NCI-H2227 treated with DMSO at 0.1 percent for 48 hours (cell line): ENCODE measurements at regions not wholly inside any gene's neighbourhood (a gene's known extent, or its start where the extent isn't known, plus 50 kb on each side); places are given as distances from the start of the nearest gene placed in this dataset.

Source experiments
- DNase-seq: peaks from one replicate; lab custom pipeline; 2025; lab: John Stamatoyannopoulos, UW

DNA sequence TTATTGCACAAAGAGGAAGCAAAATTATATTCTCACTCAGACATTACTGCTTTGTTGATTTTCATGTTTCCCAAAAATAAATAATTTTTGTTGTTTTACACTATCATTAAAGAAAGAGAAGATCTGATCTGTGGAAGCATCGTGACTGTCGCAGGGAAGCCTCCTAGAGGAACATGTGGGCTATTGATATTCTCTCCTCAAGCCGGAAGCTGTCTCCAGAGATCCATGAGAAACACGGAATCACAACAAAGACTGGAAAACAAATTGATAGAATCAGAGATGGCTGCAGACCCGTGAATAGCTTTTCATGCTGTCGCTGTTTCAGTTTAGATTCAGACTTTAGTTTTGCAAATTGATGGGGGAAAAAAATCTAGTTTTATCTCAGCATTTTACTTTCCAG is 235.2 kb upstream of the TMPO start:
- DNase-seq = no peak

DNA sequence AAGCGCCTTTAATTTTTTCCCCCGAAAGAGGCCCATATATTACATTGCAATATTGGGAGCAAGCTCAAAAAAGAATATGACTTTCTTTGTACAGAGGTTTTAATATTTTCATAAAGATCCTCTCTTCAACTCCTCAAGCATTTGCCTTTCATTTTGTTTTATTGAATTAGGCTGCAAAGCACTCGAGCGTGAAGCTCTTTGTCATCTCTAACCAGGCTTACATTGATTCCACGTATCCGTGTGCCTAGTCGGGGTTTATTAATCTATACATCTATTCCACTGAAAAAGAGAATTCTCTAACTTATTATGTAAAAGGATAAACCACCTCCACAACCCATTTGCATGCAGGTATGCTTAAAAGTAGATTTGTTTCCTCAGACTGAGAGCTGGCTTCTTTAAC is 234.8 kb upstream of the TMPO start:
- no peak for DNase-seq

DNA sequence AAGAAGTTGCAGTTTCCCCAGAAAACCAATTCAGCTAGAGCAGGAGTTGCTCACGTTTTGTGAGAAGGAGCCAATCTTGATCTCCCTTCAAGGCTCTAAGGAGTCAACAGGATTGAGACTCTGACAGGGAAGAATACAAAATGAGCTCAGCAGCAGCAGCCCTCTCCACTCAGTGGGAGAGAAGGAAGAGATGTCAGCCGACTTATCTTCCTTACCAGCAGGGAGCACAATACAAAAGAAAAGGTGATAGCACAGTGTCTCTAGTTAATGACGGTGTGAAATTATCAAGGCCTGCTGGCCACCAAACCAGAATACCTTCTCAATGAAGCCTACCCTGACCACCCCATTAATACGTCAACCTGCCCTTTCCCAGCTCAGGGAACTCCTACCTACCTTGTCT is 223.6 kb upstream of the TMPO start:
- no peak for DNase-seq

DNA sequence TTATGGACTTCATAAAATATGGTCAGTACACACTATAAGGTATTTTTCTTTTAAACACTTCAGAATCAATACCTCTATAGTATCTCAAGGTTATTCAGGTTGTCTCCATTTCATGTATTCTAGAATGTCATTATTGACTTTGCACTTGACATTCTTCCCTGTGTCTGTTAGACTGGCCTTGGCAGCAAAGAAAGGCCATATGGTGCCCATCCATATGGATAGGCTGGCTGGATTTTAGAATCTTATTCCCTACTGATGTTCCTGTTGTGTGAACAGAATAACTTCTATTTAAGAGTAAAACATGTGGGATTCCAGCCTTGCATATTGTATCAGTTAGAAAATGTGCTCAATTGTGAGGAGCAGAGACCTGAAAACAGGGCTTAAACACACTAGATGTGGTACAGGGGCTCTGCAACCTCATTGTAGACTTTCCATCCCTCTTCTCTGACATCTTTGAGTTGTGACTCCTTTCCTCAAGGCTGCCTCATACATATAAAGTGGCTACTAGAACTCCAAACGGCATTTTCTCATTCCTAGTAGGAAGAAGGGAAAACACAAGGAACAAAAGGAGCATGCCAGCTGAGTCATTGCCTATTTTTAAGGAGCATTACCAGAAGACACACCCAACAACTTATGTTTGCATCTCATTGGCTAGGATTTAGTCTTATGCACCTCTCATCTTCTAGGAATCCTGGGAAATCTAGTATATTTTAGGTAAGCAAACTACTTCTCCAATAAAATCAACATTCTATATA is 221.2 kb upstream of the TMPO start:
- no peak for DNase-seq

- no peak for DNase-seq
Measured at GRCh38 chr12:98295681-98296080, 219.7 kb upstream of the TMPO start.

DNA sequence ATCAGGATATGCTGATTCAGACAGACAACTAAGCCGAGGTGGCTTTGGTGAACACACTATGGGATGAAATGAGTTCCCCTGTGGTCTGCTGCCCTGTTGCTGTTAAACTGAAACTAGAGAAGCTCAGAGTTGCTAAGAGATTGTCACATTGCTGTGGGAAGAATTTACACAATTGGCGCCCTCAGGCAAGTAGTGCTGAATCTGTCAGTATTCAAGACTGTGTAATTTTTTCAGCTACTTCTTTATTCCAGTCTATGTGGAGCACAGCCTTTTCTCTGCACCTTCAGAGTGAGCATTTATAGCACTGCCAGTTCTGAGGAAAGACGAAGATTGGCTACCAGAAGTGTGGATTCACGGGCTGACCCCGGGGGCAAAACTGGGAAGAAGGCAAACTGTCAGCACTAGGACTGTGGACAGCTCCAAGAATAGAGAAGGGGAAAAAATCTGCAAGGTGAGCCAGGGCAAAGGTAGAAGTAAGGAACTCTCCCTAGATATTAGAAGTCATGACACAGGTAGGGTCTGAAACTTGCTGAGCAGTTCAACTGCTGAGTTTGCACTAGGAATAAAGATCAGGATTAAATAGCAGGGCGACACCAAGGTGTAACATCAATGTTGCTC is 218.8 kb upstream of the TMPO start:
- DNase-seq = no peak

GRCh38 chr12:98297538-98297937 is 217.9 kb upstream of the TMPO start:
- no peak for DNase-seq

DNA sequence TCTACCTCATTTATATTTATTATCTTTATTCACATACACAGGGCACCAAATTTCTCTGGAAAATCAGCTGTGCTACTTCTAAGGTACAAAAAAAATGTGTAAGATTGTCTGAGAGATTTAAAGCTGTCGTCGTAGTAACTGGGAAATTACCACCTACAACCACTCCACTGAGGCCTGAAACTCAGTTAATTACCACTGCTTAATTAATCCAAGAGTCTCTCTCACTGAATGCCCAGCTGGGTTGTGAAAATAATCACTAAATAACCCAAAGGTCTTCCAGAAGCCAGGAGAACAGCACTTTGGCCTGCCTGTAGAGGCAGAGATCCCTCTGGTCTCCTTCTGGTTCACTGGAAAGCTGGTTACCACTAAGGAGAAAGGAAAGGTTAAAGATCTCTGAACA is 207.2 kb upstream of the TMPO start:
- DNase-seq = no peak

DNA sequence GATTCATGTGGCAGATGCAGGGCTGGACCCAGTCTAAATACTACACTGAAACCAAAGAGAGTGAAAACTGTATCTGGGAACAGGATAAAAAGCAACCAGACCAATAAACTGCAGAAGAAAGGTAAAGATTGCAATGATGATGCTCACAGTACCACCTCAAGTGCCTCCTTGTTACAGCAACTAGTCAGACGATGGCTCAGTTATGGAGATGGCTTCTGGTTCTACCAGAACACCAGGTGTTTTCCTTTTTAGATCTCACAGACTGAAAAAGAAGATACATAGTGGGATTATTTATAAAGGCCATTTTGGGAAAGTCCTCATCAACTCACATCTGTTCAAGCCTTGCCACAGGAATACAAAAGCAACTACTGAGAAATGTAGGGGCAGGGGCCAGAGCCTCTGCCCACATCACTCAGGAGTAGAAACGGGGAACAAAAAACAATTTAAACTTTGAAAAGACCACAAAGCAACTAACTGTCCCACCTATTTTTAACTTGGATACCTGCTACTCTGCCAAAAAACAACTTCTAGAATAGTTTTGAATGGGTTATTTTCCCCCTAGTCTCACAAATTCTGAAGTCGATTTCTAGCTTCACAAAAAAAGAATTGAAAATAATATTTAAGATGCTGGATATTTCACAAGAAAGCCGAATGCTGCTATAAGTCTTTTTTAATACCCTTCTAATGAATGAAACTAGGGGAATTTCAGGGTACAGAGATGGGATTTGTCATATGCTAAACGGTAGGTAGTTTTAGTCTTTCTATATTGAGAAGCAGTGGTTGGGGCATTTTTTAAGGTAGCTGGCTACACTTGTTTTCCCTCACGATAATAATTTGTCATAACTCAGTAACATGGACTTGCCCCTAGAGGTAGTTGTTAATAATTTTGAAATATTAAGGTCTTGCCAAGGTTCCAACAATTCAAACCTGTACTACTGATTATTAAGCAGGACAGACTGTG is 197.2 kb upstream of the TMPO start:
- no peak for DNase-seq

DNA sequence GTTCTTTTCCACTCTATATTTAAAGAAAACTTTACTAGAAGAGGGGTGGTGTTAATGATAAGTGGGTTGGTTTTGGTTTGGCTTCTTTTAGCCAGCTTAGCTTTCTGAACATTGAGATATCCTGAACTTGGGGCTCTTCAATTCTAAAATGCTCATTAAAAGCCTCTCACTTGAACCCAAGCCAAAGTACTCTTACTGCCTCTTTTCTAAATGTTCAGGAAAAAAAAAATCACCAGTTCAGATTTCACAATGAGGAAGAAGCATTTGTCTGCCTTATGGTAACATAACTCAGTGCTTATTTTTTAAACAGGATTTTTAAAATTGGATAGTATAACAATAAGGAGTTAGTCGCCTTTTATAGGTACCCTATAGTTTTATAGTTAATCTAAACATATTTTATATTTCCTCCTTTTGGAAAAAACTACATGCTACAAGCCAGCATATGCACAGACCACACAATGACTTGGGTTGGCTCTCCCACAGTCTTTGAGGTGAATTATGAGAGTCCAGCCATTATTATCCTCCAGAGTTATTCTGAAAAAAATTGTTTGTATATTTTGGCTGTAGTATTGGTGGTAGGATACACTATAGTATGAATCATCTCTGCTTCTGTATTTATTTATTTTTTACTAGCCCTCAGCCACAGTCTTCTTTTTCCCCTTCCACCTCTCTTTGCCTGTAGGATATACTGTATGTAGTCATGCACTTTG is 195.5 kb upstream of the TMPO start:
- DNase-seq = no peak

- DNase-seq = no peak
Measured at GRCh38 chr12:98325003-98325402, 190.4 kb upstream of the TMPO start.

DNA sequence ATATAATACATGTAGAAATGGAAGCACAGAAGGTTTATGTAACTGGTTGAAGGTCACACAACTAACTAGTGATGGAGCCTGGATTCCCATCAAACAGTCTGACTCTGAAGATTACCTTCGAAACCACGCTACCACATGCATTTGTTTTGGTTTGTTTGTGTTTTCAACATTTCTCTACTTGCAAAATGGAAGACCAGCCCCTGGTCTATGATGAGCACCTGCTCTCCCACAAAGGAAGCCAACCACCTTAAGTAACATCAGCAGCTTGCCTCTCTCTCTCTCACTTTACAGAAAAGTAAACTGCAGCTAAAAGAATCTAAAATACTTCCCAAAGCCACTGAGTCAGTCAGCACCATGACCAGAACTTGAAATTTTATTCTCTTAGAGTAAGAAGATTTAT is 186.9 kb upstream of the TMPO start:
- no peak for DNase-seq

DNA sequence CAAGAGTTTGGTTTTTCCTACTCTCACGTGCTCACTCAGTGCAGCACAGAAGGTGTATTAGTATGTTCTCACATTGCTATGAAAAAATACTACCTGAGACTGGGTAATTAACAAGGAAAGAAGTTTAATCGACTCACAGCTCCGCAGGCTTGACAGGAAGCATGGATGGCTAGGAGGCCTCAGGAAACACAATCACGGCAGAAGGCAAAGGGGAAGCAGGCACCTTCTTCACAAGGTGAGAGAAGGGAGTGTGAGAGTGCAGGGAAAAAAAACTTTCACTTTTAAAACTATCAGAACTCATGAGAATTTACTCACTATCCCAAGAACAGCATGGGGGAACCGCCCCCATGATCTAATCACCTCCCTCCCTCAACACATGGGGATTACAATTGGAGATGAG is 185.8 kb upstream of the TMPO start:
- no peak for DNase-seq

DNA sequence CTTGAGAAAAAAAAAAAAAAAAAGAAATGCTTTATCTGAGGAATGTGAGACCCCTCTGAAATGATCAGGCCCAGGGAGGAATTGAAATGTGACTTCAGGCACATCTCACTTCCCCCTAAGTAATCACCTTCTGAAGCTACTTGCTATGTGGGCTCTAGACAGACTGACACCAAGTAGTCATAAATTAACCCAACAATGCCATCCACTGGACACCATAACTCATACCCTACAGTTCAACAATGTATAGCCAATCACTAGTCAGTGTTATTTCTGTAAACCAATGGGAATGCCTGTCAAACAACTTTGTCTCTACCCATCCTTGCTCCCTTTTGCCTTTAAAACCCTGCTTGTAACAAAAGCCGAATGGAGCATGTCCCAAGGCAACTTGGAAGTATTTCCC is 182.7 kb upstream of the TMPO start:
- no peak for DNase-seq

DNA sequence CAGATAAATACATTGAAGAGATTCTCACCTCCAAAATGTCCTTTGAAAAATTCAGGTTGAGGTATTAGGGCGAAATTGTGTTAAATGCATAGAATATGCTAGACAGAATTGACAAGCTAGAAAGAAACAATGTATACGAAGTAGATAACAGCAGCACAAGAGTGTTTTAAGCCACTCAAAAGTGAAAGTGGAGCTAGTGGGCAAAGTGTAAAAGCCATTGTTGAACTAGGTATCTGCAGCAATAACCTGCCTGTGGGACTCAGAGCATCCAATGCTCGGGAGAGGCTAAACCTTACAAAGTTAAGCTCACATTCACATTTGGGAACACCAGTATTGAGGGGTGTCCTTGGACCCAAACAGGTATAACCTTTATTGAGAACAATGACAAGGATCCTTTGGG is 180.6 kb upstream of the TMPO start:
- DNase-seq = no peak

- DNase-seq = no peak
Measured at GRCh38 chr12:98341026-98341425, 174.4 kb upstream of the TMPO start.

- no peak for DNase-seq
Measured at GRCh38 chr12:98341732-98342131, 173.7 kb upstream of the TMPO start.

DNA sequence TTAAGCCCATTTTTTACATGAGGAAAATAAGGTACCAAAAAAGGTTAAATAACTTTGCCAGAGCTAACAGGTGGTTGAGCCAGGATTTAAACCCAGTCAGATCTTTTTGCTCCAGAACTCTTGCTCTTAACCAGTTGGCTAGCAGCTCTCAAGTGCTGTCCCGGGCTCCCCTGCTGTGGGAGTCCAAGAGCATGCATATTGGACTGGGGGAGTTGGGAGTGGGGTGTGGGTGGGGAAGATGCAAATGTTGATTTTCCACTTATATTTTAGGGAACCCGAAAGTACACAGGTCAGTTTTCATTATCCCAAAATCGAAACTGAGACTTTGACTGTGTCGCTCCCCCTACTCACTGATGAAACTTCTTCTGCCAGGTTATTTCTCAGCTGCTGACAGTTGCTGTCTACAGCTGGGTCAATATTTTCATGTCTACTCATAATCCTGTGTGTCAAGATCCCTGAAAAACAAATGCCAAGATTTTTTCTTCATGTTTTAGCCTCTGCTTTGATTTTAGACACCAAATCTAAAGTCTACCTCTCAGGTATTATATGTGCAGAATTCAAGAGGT is 172.3 kb upstream of the TMPO start:
- DNase-seq = no peak

DNA sequence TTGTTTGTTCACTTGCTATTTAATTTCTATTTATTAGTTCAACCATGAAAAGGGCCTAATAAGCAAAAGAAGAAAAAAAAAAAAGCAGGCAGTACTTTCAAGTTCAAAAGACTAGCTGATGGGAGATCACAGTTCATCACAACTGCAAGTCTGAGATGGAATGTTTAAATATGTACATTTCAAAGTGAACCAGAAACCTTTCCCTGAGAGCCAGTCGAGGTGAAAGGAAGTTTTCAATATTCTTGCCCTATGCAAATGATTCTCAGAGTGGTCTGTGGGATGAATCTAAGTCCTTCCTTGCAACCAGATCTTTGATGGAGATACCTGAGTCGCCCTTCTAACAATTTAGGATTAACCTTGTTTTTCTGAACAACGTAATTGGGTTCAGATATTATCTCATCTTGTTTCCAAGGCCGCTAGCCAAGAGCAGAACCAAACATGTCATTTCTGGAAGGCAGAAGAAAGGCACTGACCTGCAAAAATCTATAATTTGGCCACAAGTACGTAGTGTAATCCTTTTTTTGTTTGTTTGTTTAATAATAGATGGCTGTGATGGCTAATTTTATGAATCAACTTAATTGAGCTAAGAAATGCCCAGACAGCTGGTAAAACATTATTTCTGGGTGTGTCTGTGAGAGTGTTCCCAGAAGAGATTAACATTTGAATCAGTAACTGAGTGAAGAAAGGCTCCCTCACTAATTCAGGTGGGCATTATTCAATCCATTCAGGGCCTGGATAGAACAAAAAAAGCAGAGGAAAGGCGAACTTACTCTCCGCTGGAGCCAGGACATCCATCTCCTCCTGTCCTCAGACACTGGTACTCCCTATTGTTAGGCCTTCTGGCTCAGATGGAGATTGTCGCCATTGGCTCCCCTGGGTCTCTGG is 171.1 kb upstream of the TMPO start:
- DNase-seq = peak; percentile 68

GRCh38 chr12:98345308-98345876 is 170.0 kb upstream of the TMPO start:
- DNase-seq = no peak

GRCh38 chr12:98351089-98351488 is 164.3 kb upstream of the TMPO start:
- DNase-seq = no peak
